ENCODE measurements at regions not wholly inside any gene's neighbourhood (a gene's known extent, or its start where the extent isn't known, plus 50 kb on each side); places are given as distances from the start of the nearest gene placed in this dataset.

DNA sequence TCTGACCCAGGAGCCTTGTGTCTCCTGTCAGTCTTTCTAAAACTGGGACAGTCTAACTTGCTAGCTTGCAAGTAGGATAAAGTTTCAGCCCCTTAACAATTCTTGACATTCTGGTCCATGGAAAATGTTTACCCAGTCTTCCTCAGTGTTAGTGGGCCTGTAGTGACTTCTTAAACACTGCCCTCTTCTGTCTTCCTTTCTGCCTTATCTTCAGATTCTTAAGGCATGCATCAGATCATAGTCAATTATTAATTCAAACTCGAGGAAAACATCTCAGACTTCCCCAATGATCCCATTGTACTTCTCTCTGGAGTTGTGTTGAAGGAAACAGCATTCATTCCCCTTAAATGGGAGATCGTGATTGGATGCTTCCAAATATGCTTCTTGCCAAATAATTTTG, 1199.8 kb downstream of the DTWD2 start:
- Histone ChIP-seq H2BK120ac (ENCODE audit: low read depth, low read length, poor library complexity, severe bottlenecking) (no peak overlapping the region), H4K20me1 (ENCODE audit: control insufficient read depth, insufficient read depth, insufficient read length) (no peaks in the 10 kb centered on the region), H3K14ac (ENCODE audit: insufficient read depth, low read length) (no peak overlapping the region), H2AK5ac (ENCODE audit: insufficient read length, low read length) (no peak overlapping the region), H3K4me2 (ENCODE audit: insufficient read depth, insufficient read length, low read length) (no peak overlapping the region), H3K27me3 (ENCODE audit: insufficient read depth, low read length) (no peaks in the 10 kb centered on the region), H3K23me2 (ENCODE audit: insufficient read length, low read depth, low read length, poor library complexity, severe bottlenecking) (no peaks in the 10 kb centered on the region), H3K79me2 (ENCODE audit: insufficient read depth, low read length) (no peaks in the 10 kb centered on the region), H2BK12ac (ENCODE audit: insufficient read length, low read depth, low read length) (no peak overlapping the region), H3K56ac (ENCODE audit: insufficient read length, low read depth, low read length) (no peak overlapping the region), H3K4me1 (ENCODE audit: insufficient read depth, low read length) (no peaks in the 10 kb centered on the region), H3K23ac (ENCODE audit: insufficient read length, low read depth, low read length) (no peak overlapping the region), H3K18ac (ENCODE audit: insufficient read length, low read depth, low read length) (no peak overlapping the region), H4K5ac (ENCODE audit: insufficient read length, low read depth, low read length) (no peak overlapping the region), H3K27ac (ENCODE audit: insufficient read length, low read depth, low read length) (no peak overlapping the region), H3K9me3 (ENCODE audit: control insufficient read depth, low read depth, low read length) (no peaks in the 10 kb centered on the region), H2AFZ (ENCODE audit: low read length) (no peak overlapping the region), H4K91ac (ENCODE audit: insufficient read length, low read depth, low read length) (no peak overlapping the region), H3T11ph (ENCODE audit: low read length) (no peak overlapping the region), H2BK15ac (ENCODE audit: low read depth, low read length) (no peak overlapping the region), H3K4ac (ENCODE audit: low read depth, low read length) (no peak overlapping the region), H2BK20ac (ENCODE audit: low read depth, low read length, poor library complexity, severe bottlenecking) (no peak overlapping the region), H4K8ac (replicated peaks; ENCODE audit: insufficient read length, low read depth, low read length) (no peak overlapping the region), H3K79me1 (ENCODE audit: insufficient read depth, low read depth, low read length, poor library complexity, severe bottlenecking) (no peaks in the 10 kb centered on the region), H2BK5ac (ENCODE audit: insufficient read length, low read length) (no peak overlapping the region), H3K9ac (ENCODE audit: extremely low read depth, insufficient read length, low read length) (no peak overlapping the region)
- DNase-seq: no peak
- no CpG with 5 or more reads among the region's 2 CpGs for WGBS (ENCODE audit: extremely low coverage, insufficient read length, low lambda C conversion rate)
- H3K4me3 Mint-ChIP-seq: no peak overlapping the region
- H3K36me3 Mint-ChIP-seq (ENCODE audit: insufficient read depth in 1 of 3, low read depth in 3 of 3): no peaks in the 10 kb centered on the region
- no peaks in the 10 kb centered on the region for H3K27me3 Mint-ChIP-seq (ENCODE audit: low read depth)
- no peak overlapping the region for H3K27ac Mint-ChIP-seq
- H3K9me3 Mint-ChIP-seq: no peaks in the 10 kb centered on the region
- TF ChIP-seq, protein P1, sequence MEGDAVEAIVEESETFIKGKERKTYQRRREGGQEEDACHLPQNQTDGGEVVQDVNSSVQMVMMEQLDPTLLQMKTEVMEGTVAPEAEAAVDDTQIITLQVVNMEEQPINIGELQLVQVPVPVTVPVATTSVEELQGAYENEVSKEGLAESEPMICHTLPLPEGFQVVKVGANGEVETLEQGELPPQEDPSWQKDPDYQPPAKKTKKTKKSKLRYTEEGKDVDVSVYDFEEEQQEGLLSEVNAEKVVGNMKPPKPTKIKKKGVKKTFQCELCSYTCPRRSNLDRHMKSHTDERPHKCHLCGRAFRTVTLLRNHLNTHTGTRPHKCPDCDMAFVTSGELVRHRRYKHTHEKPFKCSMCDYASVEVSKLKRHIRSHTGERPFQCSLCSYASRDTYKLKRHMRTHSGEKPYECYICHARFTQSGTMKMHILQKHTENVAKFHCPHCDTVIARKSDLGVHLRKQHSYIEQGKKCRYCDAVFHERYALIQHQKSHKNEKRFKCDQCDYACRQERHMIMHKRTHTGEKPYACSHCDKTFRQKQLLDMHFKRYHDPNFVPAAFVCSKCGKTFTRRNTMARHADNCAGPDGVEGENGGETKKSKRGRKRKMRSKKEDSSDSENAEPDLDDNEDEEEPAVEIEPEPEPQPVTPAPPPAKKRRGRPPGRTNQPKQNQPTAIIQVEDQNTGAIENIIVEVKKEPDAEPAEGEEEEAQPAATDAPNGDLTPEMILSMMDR (conservative IDR thresholded peaks at IDR 0.05): no peak
- peaks cover 5 to 11% of the 10 kb centered on the region in 2 experiments; a peak in 3 of 4 replicates for H3K4me1 Mint-ChIP-seq
